GM19043 (cell line): ENCODE measurements at regions not wholly inside any gene's neighbourhood (a gene's known extent, or its start where the extent isn't known, plus 50 kb on each side); places are given as distances from the start of the nearest gene placed in this dataset.

ENCODE experiments used
- ATAC-seq: cut with Tn5 transposase; IDR thresholded peaks from one replicate; pipeline ENCODE4 v1.9.1; 2021; ENCODE audit warnings: low read depth; ENCODE audit not compliant: unreplicated experiment

DNA sequence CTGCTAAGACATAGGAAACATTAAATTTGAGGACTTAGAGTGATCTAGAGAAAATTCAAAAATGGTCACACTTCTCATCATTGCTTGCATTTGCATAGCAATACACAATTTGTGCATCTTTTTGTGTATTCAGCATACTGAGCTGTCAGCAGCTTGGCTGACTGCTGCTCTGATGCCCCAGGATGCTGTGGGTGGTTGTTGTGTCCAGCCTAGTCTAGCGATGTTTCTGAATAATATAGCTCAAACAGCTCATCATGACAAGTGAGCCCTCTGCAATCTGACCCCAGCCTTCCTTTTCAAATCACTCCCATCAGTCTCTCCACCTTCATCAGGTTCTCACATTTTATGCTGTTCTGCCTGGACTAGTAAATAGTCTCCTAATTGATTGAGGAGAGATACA, 483.7 kb upstream of the SPHKAP start:
- no peak for ATAC-seq

DNA sequence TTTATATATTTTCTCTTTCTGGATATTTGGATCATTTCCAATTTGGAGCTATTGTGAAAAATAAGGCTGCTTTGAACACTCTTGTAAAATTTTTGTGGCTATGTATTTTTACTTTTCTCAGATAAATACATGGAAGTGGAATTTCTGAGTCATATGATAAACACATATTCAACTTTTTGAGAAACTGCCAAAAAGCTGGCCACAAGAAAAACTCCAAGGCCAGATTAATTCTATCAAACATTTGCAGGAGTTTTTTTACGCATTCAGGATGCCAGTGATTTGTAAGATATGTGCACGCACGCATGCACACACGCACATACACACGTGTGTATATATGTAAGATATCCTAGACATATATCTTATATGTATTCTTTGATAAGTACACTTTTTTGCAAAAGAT, 477.5 kb upstream of the SPHKAP start:
- no peak for ATAC-seq

DNA sequence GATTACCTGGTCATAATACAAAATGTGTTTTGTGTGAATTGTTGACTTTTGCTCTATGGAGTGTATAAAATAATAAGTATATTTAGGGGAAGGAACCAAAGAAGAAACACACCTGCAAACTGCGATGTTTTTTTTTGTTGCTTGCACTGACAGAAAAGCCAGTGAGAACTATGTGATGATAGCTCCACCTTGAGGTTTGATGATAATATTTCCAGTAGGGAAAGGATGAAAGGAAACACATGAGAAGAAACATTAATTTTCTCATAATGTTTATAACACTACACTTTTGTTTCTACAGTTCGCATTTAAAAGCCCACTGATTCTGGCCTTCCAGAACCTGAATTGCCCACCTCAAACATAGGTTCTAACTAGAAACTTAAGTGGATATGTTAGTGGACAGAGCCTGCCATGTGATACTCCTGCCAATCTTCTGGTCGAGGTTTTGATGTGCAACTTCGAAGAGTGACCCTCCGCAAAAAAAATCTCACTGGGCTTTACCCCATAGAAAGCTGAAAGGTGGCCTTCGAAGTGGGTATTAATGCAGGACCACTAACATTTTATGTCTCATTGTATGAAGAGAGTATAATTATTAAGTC, 476.4 kb upstream of the SPHKAP start:
- no peak for ATAC-seq

DNA sequence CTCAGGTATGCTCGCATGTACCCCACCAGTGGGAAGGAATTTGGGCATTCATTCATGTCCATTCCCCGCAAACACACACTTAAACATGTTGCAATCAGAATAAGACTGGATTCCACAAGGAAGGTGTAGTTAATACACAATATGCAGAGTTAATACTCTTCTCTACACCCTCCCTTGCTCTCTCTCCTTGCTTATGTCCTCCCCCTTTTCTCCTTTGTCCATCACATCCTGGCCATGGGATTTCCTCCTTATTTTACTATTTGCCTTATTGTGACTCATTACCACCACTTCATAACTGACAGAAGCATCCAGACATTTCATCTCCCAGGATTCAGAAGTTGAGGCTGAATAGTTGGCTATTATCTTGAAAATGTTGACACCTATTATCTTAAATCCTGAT, 473.8 kb upstream of the SPHKAP start:
- ATAC-seq: no peak

DNA sequence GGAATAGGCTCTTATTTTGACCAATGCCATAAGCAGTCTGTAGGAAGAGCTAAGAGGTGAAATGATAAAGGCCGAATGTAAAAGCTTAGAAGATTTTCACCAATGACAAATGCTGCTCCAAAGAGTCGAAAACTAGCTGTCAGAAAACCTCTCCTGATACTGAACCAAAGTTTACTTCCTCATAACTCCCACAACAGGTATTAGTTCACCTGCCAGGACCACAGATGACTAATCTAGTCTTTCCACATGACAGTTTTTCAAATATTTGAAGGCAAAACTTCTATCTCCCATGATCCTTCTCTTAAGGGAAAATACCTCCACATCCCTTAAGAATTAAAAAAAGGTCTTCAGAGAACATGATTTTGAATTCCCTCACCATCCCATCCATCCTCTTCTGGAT, 473.2 kb upstream of the SPHKAP start:
- no peak for ATAC-seq

DNA sequence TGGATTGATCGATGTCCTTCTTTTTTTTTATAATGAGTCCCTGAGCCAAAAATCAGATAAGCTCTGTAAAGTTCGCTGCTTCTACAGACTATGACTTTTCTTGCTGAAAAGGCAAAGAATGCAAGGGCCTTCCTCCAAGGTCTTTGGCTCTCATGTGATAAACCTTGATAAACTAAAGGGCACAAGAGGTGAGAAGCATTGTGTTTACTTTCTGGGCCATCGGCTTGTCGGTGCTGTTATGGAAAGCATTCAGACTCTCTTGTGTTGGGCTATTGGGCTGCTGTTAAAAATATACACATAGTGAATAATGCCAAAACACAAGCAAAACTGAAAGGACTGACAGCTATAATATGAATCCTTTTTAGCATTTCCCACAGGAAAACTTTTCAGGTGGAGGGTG, 472.4 kb upstream of the SPHKAP start:
- ATAC-seq: no peak

DNA sequence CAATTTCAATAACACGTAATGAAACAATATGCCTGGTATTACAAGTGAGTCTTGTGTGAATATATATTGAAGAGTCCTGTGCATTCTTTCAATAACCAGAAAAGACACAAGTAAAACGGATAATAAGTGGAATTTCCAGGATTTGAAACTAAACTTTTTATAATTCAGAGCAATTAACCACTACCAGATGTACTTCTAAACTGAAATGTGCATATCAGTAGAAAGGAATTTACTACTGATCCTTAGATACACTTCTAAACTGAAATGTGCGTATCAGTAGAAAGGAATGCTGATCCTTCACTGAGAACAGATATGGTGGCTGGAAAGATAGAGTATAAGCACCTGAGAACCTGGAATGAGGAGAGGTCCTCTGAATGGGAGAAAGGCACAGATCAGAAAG, 470.9 kb upstream of the SPHKAP start:
- no peak for ATAC-seq

DNA sequence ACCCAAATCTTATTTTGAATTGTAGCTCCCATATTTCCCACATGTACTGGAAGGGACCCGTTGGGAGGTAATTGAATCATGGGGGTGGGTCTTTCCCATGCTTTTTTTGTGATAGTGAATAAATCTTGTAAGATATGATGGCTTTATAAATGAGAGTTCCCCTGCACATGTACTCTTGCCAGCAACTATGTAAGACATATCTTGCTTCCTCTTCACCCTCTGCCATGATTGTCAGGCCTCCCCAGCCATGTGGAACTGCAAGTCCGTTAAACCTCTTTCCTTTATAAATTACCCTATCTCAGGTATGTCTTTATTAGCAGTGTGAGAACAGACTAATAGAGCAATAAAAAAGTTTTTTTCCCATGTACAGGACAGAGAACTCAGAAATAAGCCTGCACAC, 468.4 kb upstream of the SPHKAP start:
- no peak for ATAC-seq

DNA sequence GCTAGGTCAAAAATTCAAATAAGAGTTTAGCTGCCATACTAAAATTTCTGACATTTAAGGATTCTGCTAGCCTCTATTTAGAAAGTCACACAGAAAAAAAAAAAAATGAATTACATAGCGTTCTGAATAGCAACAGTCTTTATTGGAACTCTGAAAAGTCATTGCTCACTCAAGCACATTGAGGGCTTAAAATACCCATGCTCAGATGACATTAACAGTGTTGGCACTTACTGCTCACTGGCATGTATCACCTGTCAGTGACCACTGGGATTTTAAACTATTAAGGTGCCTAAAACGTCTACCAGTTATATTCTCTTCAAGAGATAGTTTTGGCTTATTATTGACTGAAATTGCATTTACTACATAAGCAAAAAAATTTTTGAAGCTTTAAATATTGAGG, 468.0 kb upstream of the SPHKAP start:
- no peak for ATAC-seq

DNA sequence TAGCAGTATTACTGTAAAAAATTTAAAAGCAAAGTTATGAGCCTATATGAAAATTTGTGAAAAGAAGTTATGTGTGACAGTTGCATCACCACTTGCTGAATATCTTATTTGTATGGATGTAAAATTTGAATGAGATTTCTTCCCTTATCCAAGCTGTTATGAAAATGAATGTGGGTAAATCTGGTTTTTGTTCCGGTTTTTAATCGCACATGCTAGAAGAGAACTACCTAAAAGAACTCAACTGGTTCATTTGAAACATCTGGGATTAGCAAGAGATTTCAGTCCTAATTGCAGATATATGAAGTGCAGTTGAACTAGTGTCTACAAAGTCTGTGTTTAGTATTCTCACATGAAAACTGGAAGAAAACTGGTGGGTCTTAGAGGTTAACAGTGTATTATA, 467.1 kb upstream of the SPHKAP start:
- no peak for ATAC-seq

DNA sequence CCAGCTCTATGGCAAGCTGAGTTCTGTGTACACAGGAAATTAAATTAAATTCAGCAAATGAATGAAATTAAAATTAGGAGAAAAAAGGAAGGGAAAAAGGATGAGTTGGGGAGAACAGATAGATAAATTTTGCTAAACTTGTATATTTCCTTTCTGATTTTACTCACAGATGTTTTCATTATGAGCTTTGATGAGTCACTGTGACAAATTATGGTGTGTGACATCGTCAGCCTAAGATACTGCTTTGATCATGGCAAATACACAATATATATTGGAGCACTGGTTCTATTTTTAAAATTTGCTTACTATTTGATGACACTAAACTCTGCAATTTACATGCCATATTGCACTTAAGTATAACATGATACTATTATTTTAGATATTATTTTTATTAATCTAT, 464.6 kb upstream of the SPHKAP start:
- ATAC-seq: no peak

DNA sequence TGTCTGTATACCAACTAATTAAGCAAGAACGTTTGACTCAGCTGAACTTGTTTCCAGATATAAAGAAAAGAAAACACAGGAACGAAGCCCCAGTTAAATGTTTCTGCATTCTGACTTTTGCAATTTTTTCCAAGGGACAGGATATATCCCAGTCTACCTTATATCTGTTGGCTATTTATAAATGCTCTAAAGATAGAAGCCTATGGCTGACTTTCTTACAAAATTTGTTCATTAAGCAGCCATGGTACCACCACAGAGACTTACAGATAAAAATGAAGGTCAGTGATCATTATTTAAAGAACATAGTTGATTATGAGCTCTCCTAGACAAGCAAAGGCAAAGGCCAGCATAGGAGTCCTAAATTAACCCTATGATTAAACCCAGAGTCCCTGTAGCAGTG, 462.7 kb upstream of the SPHKAP start:
- no peak for ATAC-seq

DNA sequence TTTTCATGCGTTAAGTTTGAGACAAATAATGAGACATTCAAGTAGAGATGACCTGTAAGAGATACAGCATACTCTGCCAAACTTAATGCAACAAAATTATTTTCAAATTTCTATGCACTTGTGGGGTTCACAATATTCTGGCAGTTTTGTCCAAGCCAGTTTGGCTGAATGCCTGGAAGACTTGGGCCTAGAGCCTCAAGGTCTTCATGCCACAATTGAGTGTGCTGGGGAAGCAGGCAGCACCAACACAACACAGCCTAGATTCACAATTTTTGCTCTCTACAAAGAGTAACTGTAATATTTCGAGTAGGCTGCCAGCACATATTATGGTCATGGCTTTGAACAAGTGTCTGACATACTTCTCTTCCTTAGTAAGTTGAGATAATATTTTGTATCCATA, 461.4 kb upstream of the SPHKAP start:
- ATAC-seq: no peak

DNA sequence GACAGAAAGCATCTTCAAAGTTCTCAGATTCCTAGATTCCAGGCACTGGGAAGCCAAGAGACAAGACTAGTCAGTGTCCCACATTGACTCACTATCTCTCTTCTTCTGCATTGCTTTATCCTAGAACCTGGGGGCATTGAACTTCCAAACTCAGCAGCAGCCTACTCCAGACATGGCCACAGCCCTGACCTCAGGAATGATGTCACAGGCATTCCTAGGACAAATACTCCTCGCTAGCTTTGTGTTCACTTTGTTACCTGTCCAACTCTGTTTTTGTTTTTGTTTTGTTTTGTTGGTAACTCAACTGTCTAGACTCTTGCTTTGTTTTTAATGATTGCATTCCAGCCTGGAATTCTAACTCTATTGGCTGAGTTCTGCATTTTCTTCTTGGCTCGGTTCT, 449.3 kb upstream of the SPHKAP start:
- no peak for ATAC-seq

DNA sequence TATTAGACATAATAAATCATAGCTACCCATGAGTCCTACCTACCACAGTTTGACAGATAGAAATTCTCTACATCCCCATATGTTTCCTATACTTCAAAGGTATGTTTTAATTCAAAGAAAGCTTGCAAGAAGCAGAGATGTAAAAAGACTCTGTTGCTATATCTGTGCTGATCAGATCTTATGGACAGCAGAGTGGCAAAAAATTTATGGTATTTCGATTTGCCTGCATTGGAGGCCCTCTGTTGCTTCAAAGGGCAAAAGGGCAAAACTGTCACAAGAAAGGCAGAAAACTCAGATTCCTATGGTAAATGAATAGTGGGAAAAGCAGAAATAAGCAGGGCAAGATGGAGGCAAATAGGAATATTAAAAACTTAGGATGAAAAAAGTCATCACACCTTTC, 447.8 kb upstream of the SPHKAP start:
- ATAC-seq: no peak

DNA sequence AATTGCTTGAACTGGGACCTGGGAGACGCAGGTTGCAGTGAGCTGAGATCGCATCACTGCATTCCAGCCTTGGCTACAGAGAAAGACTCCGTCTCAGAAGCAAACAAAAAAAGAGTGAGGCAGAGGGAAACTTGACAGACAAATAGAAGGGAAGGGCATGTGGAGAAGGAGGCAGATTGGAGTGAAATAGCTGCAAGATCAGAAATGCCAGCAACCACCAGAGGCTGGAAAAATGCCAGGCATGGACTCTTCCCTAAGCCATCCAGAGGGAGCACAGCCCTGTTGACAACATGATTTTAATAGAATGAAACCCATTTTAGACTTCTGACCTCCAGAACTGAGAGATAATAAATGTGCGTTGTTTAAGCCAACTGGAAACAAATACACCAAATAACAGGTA, 447.2 kb upstream of the SPHKAP start:
- no peak for ATAC-seq

DNA sequence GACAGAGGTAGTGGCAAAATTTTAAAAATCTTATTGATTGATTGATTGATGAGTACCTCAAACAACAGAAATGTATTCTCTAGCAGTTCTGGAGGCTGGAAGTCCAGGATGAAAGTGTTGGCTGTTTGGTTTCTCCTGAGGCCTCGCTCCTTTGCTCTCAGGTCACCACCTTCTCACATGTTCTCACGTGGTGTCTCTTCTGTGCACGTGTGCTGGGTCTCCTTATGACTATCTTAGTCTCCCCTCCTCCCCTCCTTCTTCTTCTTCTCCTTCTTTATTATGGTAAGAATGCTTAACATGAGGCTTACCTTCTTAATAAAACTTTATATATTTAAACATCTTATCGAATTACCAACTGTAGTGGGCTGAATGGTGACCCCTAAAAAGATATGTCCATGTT, 446.0 kb upstream of the SPHKAP start:
- no peak for ATAC-seq

DNA sequence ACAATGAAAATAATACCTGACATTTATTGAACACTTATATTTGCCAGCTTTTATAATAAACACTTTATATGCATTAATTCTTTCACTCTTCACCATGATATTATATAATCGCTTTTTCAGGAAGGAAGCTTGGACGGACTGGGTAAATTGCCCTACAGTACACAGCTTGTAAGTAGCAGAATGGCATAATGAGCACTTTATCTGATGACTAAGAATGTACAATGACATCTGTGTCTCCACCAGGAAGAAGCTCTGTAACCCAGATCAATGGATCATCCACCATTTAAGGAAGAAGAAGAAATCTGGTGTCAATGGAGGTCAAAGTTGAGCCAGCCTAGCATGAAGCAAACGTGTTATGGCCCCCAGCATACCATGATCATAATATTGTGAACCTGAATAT, 444.0 kb upstream of the SPHKAP start:
- no peak for ATAC-seq

DNA sequence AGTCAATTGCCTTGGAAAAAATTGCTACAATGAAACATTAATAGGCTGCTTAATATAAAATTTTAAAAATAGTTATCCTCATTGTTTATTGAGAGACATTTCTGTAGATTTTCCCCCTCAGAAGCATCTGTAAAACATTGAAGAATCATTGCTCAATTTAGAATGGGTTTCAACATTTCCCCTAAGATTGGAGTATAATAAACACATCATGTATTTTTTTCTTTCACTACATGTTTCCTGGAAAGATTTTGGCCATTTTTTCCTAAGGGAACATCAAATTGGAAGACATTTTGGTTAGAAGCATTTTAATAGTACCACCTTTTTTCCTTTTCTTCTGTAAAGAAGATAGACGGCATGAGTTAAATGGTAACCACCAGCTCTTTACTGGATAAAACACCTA, 443.2 kb upstream of the SPHKAP start:
- ATAC-seq: no peak

DNA sequence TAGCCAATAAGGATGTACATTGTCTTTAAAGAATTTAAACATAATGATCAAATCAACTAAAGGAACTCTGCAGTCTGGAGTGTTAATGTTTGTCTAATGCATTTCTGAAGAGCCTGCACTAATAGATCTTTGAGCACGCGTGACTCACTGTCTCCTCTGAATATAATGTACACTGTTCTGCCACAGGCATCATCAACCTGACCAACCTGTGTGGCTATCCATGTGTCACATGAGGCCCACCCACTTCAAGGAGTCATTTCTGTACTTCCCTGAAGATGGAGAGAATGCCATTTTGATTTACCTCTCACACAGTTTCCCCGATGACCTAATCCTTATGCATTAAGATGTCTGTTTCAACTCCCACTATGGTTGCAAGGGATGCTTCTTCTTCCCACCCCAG, 434.0 kb upstream of the SPHKAP start:
- no peak for ATAC-seq

DNA sequence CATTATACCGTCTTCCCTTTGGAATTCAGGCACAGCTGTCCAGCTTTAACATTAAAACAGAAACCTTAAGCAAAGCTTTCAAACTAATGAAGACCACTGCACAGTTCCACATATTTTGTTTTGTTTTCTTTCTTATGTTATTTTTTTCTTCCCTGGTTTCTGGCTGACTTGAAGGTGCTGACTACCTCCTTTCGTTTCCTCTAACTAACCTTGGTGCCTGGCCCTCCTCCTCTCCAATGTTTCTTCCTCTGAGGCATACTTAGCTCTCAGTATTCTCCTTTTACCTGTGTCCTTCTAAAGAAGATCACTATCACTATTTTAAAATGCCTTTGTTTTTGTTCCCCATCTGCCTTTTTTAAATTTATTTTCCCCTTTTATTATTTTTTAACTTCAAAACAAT, 433.3 kb upstream of the SPHKAP start:
- ATAC-seq: no peak

DNA sequence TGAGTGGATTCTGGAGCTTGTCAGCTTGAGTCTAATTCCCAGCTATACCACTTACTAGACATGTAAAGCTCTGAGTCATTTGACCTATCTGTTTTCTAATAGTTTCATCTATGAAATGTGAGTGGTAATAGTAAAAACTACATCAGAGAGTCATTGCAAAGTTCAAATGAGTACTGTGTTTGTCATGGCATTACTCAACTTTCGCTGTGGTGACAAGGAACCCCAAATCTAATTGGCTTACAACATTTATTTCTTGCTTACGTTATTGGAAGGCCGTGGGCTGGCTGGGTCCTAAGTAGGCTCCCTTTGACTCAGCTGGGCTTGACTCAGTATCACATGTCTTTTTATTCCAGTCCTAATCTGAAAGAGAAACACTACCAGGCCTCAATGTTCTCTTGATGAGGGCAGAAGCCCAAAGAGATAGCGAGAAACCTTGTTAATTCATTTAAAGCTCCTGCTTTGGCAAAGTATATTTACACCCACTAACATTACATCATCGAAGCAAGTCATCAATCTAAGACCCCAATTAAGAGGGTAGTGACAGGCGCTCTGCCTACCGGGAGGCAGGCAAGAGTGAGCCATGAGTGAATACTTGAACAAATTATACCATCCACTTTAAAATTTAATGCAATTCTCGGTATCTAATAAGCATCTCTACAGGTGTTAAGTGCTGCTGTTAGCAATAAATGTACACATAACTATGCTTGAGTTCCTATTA, 431.8 kb upstream of the SPHKAP start:
- ATAC-seq: no peak

DNA sequence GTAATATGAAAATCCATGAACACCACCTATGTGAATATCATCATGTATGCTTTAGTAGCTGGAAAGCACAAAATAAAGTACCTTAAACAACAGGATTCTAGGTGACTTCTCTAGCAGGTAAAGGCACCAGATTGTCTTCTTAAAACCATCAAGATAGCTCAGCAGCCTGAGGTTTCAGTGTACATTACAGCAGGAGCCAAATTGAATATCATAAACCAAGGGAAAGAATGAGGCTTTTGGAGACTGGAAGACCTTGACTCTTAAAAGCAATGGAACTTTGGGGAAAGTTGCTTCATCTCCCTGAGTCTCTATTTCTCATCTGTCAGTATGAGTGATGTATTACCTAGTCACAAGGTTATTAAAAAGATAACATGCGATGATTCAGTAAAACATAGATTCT, 429.7 kb upstream of the SPHKAP start:
- no peak for ATAC-seq
